NCI-H446 (cell line): ENCODE measurements at regions not wholly inside any gene's neighbourhood (a gene's known extent, or its start where the extent isn't known, plus 50 kb on each side); places are given as distances from the start of the nearest gene placed in this dataset.

Experiments used
- DNase-seq, 2 experiments: peaks; one replicate each; lab custom pipeline; 2025; lab: John Stamatoyannopoulos, UW

DNA sequence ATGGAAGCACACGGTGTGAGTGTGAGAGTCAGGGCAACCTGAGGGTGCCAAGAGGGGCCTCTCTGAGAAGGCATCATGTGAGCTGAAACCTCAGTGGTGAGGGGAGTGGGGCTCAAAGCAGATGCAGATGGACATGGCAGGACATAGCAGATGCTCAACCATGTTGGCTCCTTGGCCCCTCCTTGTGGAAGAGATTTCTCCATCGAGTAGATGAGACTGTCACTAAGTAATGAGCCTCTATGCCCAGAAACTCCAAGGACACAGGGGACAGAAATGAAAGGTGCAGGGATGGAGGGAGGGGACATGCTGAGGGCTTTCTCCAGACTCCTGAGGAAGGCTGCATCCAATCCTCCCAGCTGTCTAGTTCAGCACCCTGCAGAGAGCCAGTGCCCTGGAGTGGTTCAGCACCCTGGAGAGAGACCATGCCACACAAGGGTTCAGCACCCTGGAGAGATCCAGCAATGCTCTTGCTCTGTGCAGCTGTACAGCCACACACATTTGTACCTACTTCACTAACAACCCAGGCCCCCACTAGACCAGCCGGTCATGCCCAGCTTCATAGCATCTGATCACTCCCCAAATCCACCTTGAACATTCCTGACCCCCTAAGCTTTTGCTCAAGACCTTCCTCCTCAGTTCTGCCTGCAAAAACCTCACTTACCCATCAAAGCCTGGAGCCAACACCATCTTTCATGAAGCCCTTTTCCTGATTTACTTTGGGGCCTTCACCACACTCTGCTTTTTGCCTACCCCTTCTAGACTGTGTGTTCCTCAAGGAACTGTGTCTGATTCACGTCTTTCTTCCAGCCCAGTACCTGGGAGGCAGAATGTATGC, 252.0 kb downstream of the CTTN start:
- no peak for DNase-seq

DNA sequence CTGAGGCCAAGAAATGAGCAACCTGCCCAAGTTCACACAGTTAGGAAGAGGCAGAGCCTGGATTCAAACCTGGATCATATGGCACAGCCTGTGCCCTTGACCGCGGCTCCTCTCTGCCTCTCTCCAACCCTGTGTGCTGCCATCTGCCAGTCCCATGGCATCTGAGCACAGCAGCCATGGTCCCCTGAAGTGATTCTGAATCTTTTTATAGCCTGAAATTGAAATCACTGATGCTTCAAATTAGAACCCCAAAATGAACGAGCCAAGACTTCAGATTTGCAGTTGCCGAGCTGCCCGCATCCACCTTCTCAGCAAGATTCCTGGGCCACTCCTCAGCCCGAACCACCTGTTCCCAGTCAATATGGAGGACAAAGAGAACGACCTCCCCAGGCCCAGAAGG, 252.7 kb downstream of the CTTN start:
- DNase-seq: no peak

DNA sequence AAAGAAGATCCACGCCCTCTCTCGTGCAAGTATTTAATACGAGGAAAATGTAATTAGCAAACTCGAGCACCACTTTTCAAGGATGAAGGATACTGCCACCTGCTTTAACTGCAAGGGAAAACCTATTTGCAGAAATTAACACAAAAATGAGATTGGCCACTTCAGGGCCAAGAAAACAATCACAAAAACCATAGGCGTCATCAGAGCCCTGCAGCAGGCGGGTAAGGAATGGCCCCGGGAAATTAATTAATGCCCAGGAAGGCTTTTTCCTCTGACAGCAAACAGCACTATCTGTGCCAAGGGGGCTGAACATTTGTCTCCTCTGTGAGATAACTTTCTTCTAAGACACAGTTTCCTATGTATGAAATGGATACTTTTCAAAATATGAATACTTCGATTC, 255.7 kb downstream of the CTTN start:
- DNase-seq: no peak

DNA sequence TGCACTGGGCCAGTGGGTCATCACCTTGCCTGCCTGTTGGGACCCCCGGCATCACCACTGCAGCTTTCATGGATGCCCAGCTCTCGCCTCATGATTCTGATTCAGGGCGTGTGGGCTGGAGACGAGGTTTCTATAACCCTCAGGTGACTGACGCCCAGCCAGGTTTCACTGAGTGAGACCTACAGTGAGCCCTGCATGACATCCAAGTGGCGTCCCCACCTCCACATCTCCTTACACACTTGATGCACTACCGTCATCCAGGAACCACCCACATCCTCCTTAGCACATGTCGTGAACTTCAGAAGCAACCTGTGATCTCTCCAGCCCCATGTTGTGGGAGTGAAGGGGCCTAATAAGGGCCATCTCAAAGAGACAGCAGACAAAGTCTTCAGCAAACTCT, 257.5 kb downstream of the CTTN start:
- DNase-seq: no peak

- DNase-seq: no peak
Observed at GRCh38 chr11:70656252-70656651, 257.9 kb downstream of the CTTN start.

- DNase-seq: no peak
Observed at GRCh38 chr11:70660059-70660888, 261.9 kb downstream of the CTTN start.

- DNase-seq: no peak
Observed at GRCh38 chr11:70660889-70661197, 262.5 kb downstream of the CTTN start.

DNA sequence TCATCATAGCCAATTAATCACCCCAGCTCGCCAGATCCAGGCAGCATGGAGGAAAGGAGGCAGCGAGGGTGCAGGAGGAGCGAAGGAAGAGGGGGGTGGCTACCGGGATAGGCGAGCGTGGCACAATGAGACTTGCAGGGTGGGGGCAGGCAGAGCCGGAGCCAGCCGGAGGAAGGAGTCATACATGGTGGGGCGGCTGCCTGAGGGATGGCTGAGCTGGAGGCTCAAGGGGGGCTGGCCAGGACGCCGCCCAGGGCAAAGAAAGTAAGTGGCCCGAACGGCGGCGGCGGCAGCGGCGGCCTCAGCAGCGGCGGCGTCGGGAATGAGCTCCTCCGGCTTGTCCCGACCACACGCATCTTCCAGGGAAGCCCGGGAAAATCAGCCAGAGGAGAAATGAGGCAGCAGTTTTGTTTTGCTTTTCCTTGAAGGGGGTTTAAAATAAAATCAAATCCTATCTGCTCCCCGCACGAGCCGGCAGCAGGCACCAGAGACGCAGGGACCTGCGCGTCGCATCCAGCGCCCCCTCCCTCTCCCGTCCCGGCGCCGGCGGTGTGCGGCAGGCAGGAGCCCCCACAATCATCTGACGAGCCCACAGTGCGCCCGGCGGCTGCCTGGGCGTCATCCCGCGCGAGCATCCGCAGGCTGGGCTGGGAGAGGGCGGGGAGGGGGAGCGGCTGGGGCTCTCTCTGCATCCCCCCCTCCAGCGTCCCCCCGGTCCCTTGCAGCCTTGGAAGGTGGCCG, 263.6 kb downstream of the CTTN start:
- DNase-seq: no peak

GRCh38 chr11:70662691-70663098, 264.4 kb downstream of the CTTN start:
- no peak for DNase-seq

DNA sequence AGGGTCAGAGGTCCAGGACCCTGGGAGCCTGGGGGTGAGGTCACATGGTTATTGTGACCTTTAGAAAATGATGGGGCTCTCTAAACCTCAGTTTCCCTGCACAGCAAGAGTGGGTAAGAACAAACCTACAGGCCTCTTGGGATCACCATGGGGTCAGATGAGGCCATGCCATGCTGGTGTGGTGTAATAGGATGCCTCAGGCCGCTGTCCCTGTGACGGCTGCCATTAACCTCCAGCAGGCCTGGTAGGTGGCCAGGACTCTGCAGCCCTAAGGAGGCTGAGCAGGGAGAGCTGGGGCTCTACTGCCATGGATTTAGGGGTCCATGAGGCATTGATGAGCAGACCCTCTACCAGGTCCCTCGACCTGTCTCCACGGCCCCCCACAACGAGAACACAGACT, 265.5 kb downstream of the CTTN start:
- DNase-seq: no peak

DNA sequence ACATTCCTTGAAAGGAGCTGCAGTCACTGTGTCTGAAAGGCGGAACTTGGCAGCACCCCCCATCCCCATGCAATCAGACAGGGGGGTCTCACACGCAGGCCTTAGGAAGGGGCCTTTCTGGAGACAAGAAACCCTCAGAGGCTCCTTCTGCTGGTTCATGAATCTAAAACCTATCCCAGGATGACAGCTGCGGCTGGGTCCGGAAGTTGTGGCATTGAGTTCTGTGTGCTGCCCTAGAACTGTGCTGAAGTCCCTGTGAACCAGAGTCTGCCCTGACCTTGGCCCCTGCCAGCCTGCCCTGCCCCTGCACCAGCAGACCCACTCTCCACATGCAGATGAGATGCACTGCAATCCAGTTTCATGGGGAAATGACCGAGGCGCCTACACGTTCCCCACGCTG, 268.0 kb downstream of the CTTN start:
- DNase-seq: no peak

- DNase-seq: no peak
Observed at GRCh38 chr11:70667767-70668166, 269.4 kb downstream of the CTTN start.

DNA sequence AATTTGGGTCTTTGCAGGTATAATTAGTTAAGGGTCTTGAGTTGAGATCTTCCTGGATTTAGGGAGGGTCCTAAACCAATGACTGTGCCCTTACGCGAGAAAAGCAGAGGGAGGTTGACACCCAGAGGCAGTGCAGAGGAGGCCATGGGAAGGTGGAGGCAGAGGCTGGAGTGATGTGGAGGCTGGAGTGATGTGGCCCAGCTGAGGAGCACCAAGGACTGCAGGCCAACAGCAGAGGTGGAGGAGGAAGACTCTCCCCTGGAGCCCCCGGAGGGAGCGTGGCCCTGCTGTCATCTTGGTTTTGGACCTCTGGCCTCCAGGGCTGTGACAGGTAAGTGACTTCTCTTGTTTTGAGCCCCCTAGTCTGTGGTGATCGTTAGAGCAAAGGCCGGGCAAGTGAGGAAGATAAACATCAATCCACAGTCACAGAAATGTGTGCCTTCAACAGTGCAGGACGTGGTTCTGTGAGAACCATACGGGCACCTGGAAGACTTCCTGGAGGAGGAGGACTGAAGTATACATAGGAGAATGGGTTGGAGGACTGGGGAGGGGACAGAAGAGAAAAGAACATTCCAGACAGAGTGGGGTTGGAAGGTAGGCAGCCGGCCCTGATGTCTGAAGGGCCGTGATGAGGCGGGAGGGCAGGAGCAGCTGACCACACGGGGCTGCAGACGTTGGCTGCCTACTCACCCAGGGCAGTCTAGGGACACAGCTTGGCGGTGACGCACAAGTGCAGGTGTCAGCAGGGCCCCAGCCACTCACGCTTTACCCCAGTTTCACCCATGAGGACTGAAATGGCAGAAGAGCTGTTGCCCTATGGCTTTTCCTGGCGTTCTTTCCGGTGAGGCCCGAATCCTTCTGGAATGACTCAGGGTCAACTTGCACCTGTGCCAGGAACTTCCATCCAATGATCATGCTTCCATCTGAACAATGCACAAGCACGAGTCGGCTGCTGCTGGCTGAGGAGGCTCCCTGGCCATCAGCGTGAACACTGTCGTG, 270.2 kb downstream of the CTTN start:
- no peak for DNase-seq

GRCh38 chr11:70669281-70669680, 271.0 kb downstream of the CTTN start:
- no peak for DNase-seq

GRCh38 chr11:70669871-70670675, 271.7 kb downstream of the CTTN start:
- DNase-seq: no peak

GRCh38 chr11:70670676-70671034, 272.3 kb downstream of the CTTN start:
- no peak for DNase-seq

- DNase-seq: no peak
Observed at GRCh38 chr11:70671083-70671482, 272.8 kb downstream of the CTTN start.

GRCh38 chr11:70671611-70672010, 273.3 kb downstream of the CTTN start:
- no peak for DNase-seq

DNA sequence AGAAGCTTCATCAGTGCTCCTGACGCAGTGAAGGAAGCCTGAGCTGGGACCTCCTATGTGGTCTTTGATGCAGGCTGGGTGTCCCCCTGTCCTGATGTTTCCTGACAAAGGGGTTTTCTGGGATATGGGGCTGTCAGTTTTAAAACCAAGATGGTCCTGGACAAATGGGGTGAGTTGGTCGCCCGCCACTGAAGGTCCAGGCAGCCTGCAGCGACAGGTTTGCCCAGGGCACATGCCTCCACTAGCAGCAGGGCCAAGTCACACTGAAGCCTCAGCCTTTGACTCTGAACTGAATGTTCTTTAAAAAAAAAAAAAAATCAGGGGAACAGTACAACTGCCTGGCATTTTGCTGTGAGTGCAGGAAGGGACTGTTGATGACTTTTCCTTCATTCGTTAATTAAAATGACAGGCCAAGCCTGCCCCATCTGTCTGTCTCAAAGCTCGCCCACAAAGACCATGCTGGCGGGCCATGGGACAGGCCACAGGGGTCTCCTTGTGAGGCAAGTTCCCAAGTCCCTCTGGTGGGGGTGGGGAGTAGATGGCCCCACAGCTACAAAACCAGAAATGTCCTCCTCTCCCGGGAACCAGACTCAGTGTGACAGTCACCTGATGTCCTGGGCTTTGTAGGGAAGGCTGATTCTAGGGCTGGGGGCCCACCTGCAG, 274.8 kb downstream of the CTTN start:
- DNase-seq: no peak

DNA sequence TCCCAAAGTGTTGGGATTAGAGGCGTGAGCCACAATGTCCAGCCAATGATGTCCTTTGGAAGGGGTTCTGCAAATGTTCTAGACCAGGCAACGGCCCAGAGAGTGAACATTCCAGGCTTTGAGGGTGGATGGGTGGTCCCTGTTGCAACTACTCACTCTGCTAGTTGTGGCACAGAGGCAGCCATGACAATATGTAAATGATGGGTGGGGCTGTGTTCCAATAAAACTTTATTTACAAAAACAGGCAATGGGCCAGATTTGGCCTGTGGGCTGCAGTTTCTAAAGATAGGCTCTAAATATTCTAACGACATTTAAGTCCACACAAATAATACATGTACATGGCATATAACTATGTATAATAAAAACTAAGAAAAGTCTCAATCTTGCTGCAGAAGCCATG, 276.3 kb downstream of the CTTN start:
- DNase-seq: no peak
